K562 (cell line): ENCODE measurements at regions not wholly inside any gene's neighbourhood (a gene's known extent, or its start where the extent isn't known, plus 50 kb on each side); places are given as distances from the start of the nearest gene placed in this dataset.

Experiments
- ATAC-seq: fragments of 200-7000 bp; cut with Tn5 transposase; 3 replicates; pipeline ENCODE4 v1.9.1; 2020; ENCODE audit warnings: moderate library complexity
- BruUV-seq: library from RNA; stranded (reverse); fragments of 400-500 nt; replicated peaks from 2 replicates; lab custom pipeline; 2021; lab: Mats Ljungman, UMichigan
- CTCF ChIA-PET: fragments of 300-600 bp; formaldehyde crosslinking; extraction: SDS; loops from one replicate; lab custom pipeline; 2021; ENCODE audit warnings: low intra/inter-chr PET ratio; lab: Yijun Ruan, JAX
- POLR2A ChIA-PET: fragments of 300-600, 350-650 bp; sonication (Branson Sonifier 250); formaldehyde crosslinking; extraction: SDS; loops from one replicate; lab custom pipeline; 2021; ENCODE audit warnings: antibody characterized with exemption, inconsistent platforms; lab: Yijun Ruan, JAX
- DNase-seq, 4 experiments: peaks; one replicate each; pipeline versions ENCODE4 v3.0.0 to v3.0.0-alpha.2; 2011 to 2018; ENCODE audit warnings: low spot score in 3 of 4, mixed read lengths in 3 of 4; ENCODE audit errors: extremely low read depth in 1 of 4
- FAIRE-seq: peaks from 2 replicates; lab custom pipeline; 2011; peaks lifted over from hg19 to GRCh38; lab: Jason Lieb, UNC
- H2AFZ ChIP-seq: 2 replicates; pipeline ENCODE4 v1.6.0; 2011; ENCODE audit warnings: low read depth, low read length, control low read depth, inconsistent platforms
- H3K27ac ChIP-seq: fragments of 200-600 bp; 3 replicates; pipeline ENCODE4 v1.8.0; 2011; ENCODE audit warnings: low read depth, mild to moderate bottlenecking, control low read depth, inconsistent platforms, low read length, moderate library complexity, mixed read lengths; ENCODE audit errors: extremely low read depth
- H3K27me3 ChIP-seq, 2 experiments: fragments of 300-600 bp in 1 of 2; 2 replicates in 1 of 2; 3 replicates in 1 of 2; pipeline versions ENCODE4 v1.6.0 to v1.8.0; 2011; ENCODE audit warnings: inconsistent platforms in 2 of 2, low read length in 2 of 2, mild to moderate bottlenecking in 1 of 2, mixed read lengths in 1 of 2, moderate library complexity in 1 of 2; ENCODE audit not compliant: control insufficient read depth in 2 of 2, insufficient read depth in 2 of 2
- H3K36me3 ChIP-seq: fragments of 300-600 bp; 3 replicates; pipeline ENCODE4 v1.8.0; 2011; ENCODE audit warnings: mild to moderate bottlenecking, low read length, inconsistent platforms; ENCODE audit not compliant: control insufficient read depth, insufficient read depth
- H3K4me1 ChIP-seq, 2 experiments: fragments of 200-600 bp in 1 of 2; replicated peaks in 1 of 2; 2 replicates in 1 of 2; 3 replicates in 1 of 2; pipeline versions ENCODE4 v1.5.1 to v1.8.0; 2011; ENCODE audit warnings: inconsistent platforms in 2 of 2, low read length in 2 of 2, mild to moderate bottlenecking in 1 of 2, mixed read lengths in 1 of 2, moderate library complexity in 1 of 2; ENCODE audit not compliant: control insufficient read depth in 2 of 2, insufficient read depth in 2 of 2
- H3K4me2 ChIP-seq: 2 replicates; pipeline ENCODE4 v1.6.1; 2011; ENCODE audit warnings: low read length, control low read depth, inconsistent platforms, mixed read lengths; ENCODE audit not compliant: insufficient read depth
- H3K4me3 ChIP-seq: fragments of 200-600 bp; sonication (generic), shearing (Covaris generic); 2 replicates; pipeline ENCODE4 v1.5.1; 2016; ENCODE audit warnings: control low read depth, inconsistent platforms
- H3K79me2 ChIP-seq: fragments of 200-600 bp; 3 replicates; pipeline ENCODE4 v1.8.0; 2011; ENCODE audit warnings: low read length, inconsistent platforms; ENCODE audit not compliant: control insufficient read depth, insufficient read depth
- H3K9ac ChIP-seq, 2 experiments: 2 replicates each; pipeline versions ENCODE4 v1.6.0 to v1.6.1; 2011; ENCODE audit warnings: low read depth in 2 of 2, low read length in 2 of 2, control low read depth in 1 of 2, inconsistent platforms in 1 of 2, mild to moderate bottlenecking in 1 of 2, mixed read lengths in 1 of 2; ENCODE audit not compliant: insufficient read depth in 1 of 2
- H3K9me1 ChIP-seq: one replicate; pipeline ENCODE4 v1.6.0; 2011; ENCODE audit warnings: inconsistent platforms, mild to moderate bottlenecking, low read length, moderate library complexity; ENCODE audit not compliant: control insufficient read depth, insufficient read depth
- H3K9me3 ChIP-seq: replicated peaks from 2 replicates; pipeline ENCODE4 v1.5.1; 2011; ENCODE audit warnings: low read depth, low read length, inconsistent platforms; ENCODE audit not compliant: control insufficient read depth, insufficient read depth
- H4K20me1 ChIP-seq: replicated peaks from 2 replicates; pipeline ENCODE4 v1.6.1; 2011; ENCODE audit warnings: low read length, inconsistent platforms, mixed read lengths; ENCODE audit not compliant: control insufficient read depth, insufficient read depth
- GTF2F1 ChIP-seq: IDR thresholded peaks from 2 replicates; pipeline ENCODE4 v1.6.1; 2011; ENCODE audit warnings: low read depth, low read length, improper control_type of control experiment
- PBX2 ChIP-seq, 2 experiments: IDR thresholded peaks in 1 of 2; conservative IDR thresholded peaks in 1 of 2; 2 replicates each; pipeline ENCODE4 v1.6.1; 2016; ENCODE audit warnings: low read depth in 2 of 2, mild to moderate bottlenecking in 1 of 2, missing compliant biosample characterization in 1 of 2, missing genetic modification characterization in 1 of 2, moderate library complexity in 1 of 2
- PHTF2 ChIP-seq: fragments of 250-450 bp; sonication (Bioruptor Pico); IDR thresholded peaks from 2 replicates; pipeline ENCODE4 v1.5.0; 2021; ENCODE audit warnings: mild to moderate bottlenecking
- POLR3G ChIP-seq: IDR thresholded peaks from 2 replicates; pipeline ENCODE4 v1.6.1; 2011; ENCODE audit not compliant: insufficient read length, insufficient replicate concordance; ENCODE audit errors: extremely low read depth
- TAF15 ChIP-seq: fragments of 200-400 bp; formaldehyde crosslinking; IDR thresholded peaks from 2 replicates; pipeline ENCODE4 v1.6.1; 2017; ENCODE audit warnings: mild to moderate bottlenecking, low read depth, low read length, moderate library complexity
- ZBTB49 ChIP-seq: sonication (generic); formaldehyde crosslinking; IDR thresholded peaks from 2 replicates; pipeline ENCODE4 v1.8.0; 2022; ENCODE audit warnings: missing genetic modification reagents, mild to moderate bottlenecking, borderline replicate concordance
- WGBS: fragments of 100-300 bp; shearing (Covaris generic); methylation state at CpG from one replicate; pipeline ENCODE4 v1.1.6; 2016; ENCODE audit warnings: low coverage, mixed read lengths; ENCODE audit not compliant: insufficient coverage; ENCODE audit errors: missing lambda C conversion rate; 5-methylcytosine and 5-hydroxymethylcytosine counted together
- in situ Hi-C: fragments of 300-500 bp; cut with MboI; formaldehyde crosslinking; loops from 4 replicates; pipeline ENCODE4 v1.15.0; 2018; ENCODE audit warnings: inconsistent platforms, mixed read lengths
- intact Hi-C: fragments of 100-400 bp; cut with micrococcal nuclease; formaldehyde crosslinking; loops from 2 replicates; pipeline ENCODE4 v1.14.2; 2022
- TF ChIP-seq, protein P1 (sequence below): fragments of 250-450 bp; sonication (Bioruptor Pico); IDR thresholded peaks from 2 replicates; pipeline ENCODE4 v1.4.0; 2020; ENCODE audit warnings: mild to moderate bottlenecking, moderate library complexity, borderline replicate concordance
- TF ChIP-seq, protein P2 (sequence below): fragments of 250-450 bp; sonication (Bioruptor Pico); IDR thresholded peaks from 2 replicates; pipeline ENCODE4 v1.5.0; 2020; ENCODE audit warnings: mild to moderate bottlenecking, borderline replicate concordance
- TF ChIP-seq, protein P3 (sequence below): fragments of 450-650 bp; IDR thresholded peaks from 2 replicates; pipeline ENCODE4 v1.6.1; 2016; ENCODE audit warnings: low read depth, mild to moderate bottlenecking, moderate library complexity

DNA sequence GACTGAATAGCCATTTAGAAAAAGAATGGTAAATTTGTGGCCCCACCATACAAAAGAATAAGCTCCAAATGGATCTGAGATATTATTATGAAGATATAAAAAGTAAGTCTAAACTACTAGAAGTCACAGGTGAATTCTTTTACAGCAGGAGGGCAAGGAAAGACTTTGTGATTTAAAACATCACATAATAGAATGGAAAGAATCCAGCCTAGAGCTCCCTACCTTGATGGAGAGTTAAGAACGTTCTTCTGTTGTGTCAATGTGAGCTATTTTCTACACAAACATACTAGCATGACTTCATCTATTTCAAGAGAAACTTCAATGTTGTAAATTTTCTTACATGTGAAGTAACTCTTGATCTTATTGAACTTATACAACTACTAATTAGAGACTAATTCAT, 100.0 kb upstream of the NRSN1 start (continued):
- TF ChIP-seq, protein P1, sequence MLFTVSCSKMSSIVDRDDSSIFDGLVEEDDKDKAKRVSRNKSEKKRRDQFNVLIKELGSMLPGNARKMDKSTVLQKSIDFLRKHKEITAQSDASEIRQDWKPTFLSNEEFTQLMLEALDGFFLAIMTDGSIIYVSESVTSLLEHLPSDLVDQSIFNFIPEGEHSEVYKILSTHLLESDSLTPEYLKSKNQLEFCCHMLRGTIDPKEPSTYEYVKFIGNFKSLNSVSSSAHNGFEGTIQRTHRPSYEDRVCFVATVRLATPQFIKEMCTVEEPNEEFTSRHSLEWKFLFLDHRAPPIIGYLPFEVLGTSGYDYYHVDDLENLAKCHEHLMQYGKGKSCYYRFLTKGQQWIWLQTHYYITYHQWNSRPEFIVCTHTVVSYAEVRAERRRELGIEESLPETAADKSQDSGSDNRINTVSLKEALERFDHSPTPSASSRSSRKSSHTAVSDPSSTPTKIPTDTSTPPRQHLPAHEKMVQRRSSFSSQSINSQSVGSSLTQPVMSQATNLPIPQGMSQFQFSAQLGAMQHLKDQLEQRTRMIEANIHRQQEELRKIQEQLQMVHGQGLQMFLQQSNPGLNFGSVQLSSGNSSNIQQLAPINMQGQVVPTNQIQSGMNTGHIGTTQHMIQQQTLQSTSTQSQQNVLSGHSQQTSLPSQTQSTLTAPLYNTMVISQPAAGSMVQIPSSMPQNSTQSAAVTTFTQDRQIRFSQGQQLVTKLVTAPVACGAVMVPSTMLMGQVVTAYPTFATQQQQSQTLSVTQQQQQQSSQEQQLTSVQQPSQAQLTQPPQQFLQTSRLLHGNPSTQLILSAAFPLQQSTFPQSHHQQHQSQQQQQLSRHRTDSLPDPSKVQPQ (CRISPR knock-in tag): no peak
- TF ChIP-seq POLR3G (no peak), TAF15 (no peak)

DNA sequence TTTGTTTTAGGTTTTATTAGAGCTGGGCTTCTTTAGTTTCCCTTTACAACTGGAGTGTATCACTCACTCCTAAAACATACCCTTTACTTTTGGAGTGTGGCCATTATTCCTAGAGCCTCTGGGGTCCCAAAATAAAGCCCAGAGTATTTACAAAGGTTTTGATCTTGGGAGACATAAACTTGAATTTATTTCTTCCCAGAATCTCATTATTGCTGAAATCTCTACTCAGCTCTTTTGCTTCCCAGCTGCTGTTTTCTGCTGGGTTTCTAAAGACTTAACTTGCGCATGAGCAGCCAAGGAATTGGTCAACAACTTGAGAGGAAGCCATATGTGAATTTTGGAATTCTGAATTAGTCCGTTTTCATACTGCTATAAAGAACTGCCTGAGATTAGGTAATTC, 94.5 kb upstream of the NRSN1 start:
- H3K4me2 ChIP-seq: no peak overlapping the region
- H3K36me3 ChIP-seq: no peaks in the 10 kb centered on the region
- H3K4me1 ChIP-seq: no peaks in the 10 kb centered on the region
- H3K4me3 ChIP-seq: no peak overlapping the region
- CTCF ChIA-PET: no interaction called here
- H3K9ac ChIP-seq: no peak overlapping the region
- no peak overlapping the region for H3K27ac ChIP-seq
- intact Hi-C loops: no loop called here
- H2AFZ ChIP-seq: no peak overlapping the region
- in situ Hi-C loops: no loop called here
- H3K9me1 ChIP-seq: no peaks in the 10 kb centered on the region
- no peak for FAIRE-seq
- no peaks in the 10 kb centered on the region for H4K20me1 ChIP-seq
- H3K27me3 ChIP-seq: no peaks in the 10 kb centered on the region
- BruUV-seq: no TSS peak
- DNase-seq: no peak
- peaks cover 2% of the 10 kb centered on the region for H3K9me3 ChIP-seq
- ATAC-seq: no peak
- POLR2A ChIA-PET: no interaction called here
- H3K79me2 ChIP-seq: no peaks in the 10 kb centered on the region
- 0% methylated on average over 2 of the region's 2 CpGs for WGBS
- TF ChIP-seq, protein P2, sequence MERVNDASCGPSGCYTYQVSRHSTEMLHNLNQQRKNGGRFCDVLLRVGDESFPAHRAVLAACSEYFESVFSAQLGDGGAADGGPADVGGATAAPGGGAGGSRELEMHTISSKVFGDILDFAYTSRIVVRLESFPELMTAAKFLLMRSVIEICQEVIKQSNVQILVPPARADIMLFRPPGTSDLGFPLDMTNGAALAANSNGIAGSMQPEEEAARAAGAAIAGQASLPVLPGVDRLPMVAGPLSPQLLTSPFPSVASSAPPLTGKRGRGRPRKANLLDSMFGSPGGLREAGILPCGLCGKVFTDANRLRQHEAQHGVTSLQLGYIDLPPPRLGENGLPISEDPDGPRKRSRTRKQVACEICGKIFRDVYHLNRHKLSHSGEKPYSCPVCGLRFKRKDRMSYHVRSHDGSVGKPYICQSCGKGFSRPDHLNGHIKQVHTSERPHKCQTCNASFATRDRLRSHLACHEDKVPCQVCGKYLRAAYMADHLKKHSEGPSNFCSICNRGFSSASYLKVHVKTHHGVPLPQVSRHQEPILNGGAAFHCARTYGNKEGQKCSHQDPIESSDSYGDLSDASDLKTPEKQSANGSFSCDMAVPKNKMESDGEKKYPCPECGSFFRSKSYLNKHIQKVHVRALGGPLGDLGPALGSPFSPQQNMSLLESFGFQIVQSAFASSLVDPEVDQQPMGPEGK (CRISPR knock-in tag): no peak
- TF ChIP-seq, protein P3, sequence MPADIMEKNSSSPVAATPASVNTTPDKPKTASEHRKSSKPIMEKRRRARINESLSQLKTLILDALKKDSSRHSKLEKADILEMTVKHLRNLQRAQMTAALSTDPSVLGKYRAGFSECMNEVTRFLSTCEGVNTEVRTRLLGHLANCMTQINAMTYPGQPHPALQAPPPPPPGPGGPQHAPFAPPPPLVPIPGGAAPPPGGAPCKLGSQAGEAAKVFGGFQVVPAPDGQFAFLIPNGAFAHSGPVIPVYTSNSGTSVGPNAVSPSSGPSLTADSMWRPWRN: no peak
- TF ChIP-seq ZBTB49 (CRISPR knock-in tag) (no peak), PBX2 (CRISPR knock-in tag; IDR thresholded peaks at IDR 0.05; ENCODE audit: low read depth) (no peak), PBX2 (tag; conservative IDR thresholded peaks at IDR 0.05; ENCODE audit: low read depth) (no peak), GTF2F1 (no peak), PHTF2 (no peak)
